ENCODE measurements at regions not wholly inside any gene's neighbourhood (a gene's known extent, or its start where the extent isn't known, plus 50 kb on each side); places are given as distances from the start of the nearest gene placed in this dataset.

- no peak for TF ChIP-seq CTCF (conservative IDR thresholded peaks at IDR 0.05; ENCODE audit: low read depth, low read length)
- no peak for TF ChIP-seq EZH2 (IDR thresholded peaks at IDR 0.05; ENCODE audit: borderline replicate concordance, low read depth, low read length, poor library complexity, severe bottlenecking)
Measured at GRCh38 chr6:12648171-12648570, 68.4 kb upstream of the PHACTR1 start.
